ENCODE measurements at regions not wholly inside any gene's neighbourhood (a gene's known extent, or its start where the extent isn't known, plus 50 kb on each side); places are given as distances from the start of the nearest gene placed in this dataset.

- TF ChIP-seq FOXP2 (optimal IDR thresholded peaks at IDR 0.05; ENCODE audit: borderline replicate concordance, extremely low read depth, extremely low read length, insufficient read depth) (no peak), REST (IDR thresholded peaks at IDR 0.05; ENCODE audit: insufficient read depth in 1 of 2, low read depth in 2 of 2, low read length in 2 of 2) (no peak), POLR2AphosphoS5 (IDR thresholded peaks at IDR 0.05; ENCODE audit: low read depth, low read length) (no peak), TAF1 (IDR thresholded peaks at IDR 0.05; ENCODE audit: borderline replicate concordance, insufficient read depth, low read length) (no peak), SIN3A (IDR thresholded peaks at IDR 0.05; ENCODE audit: borderline replicate concordance, insufficient read depth, low read length) (no peak)
Observed at GRCh38 chr2:64399521-64399920, 54.4 kb upstream of the LGALSL start.

- TF ChIP-seq POLR2AphosphoS5 (IDR thresholded peaks at IDR 0.05; ENCODE audit: low read depth, low read length) (no peak), FOXP2 (optimal IDR thresholded peaks at IDR 0.05; ENCODE audit: borderline replicate concordance, extremely low read depth, extremely low read length, insufficient read depth) (no peak), TAF1 (IDR thresholded peaks at IDR 0.05; ENCODE audit: borderline replicate concordance, insufficient read depth, low read length) (no peak), REST (IDR thresholded peaks at IDR 0.05; ENCODE audit: insufficient read depth in 1 of 2, low read depth in 2 of 2, low read length in 2 of 2) (no peak), SIN3A (IDR thresholded peaks at IDR 0.05; ENCODE audit: borderline replicate concordance, insufficient read depth, low read length) (no peak)
Observed at GRCh38 chr2:64400105-64400728, 53.7 kb upstream of the LGALSL start.

GRCh38 chr2:64400733-64401528 is 53.0 kb upstream of the LGALSL start:
- no peak for TF ChIP-seq FOXP2 (optimal IDR thresholded peaks at IDR 0.05; ENCODE audit: borderline replicate concordance, extremely low read depth, extremely low read length, insufficient read depth)
- no peak for TF ChIP-seq SIN3A (IDR thresholded peaks at IDR 0.05; ENCODE audit: borderline replicate concordance, insufficient read depth, low read length)
- TF ChIP-seq REST (IDR thresholded peaks at IDR 0.05; ENCODE audit: insufficient read depth in 1 of 2, low read depth in 2 of 2, low read length in 2 of 2), result no peak
- TF ChIP-seq TAF1 (IDR thresholded peaks at IDR 0.05; ENCODE audit: borderline replicate concordance, insufficient read depth, low read length), result no peak
- TF ChIP-seq POLR2AphosphoS5 (IDR thresholded peaks at IDR 0.05; ENCODE audit: low read depth, low read length), result no peak

GRCh38 chr2:64401529-64401880 is 52.5 kb upstream of the LGALSL start:
- TF ChIP-seq POLR2AphosphoS5 (IDR thresholded peaks at IDR 0.05; ENCODE audit: low read depth, low read length) (no peak), SIN3A (IDR thresholded peaks at IDR 0.05; ENCODE audit: borderline replicate concordance, insufficient read depth, low read length) (no peak), FOXP2 (optimal IDR thresholded peaks at IDR 0.05; ENCODE audit: borderline replicate concordance, extremely low read depth, extremely low read length, insufficient read depth) (no peak), TAF1 (IDR thresholded peaks at IDR 0.05; ENCODE audit: borderline replicate concordance, insufficient read depth, low read length) (no peak), REST (IDR thresholded peaks at IDR 0.05; ENCODE audit: insufficient read depth in 1 of 2, low read depth in 2 of 2, low read length in 2 of 2) (no peak)

Measured in PFSK-1 (cell line).